Loucy (cell line): ENCODE measurements at regions not wholly inside any gene's neighbourhood (a gene's known extent, or its start where the extent isn't known, plus 50 kb on each side); places are given as distances from the start of the nearest gene placed in this dataset.

Experiments
- H2AFZ ChIP-seq: fragments of 200-600 bp; sonication (generic); 2 replicates; pipeline ENCODE4 v1.6.0; 2016; ENCODE audit warnings: antibody characterized with exemption, mild to moderate bottlenecking, low read length, moderate library complexity
- H3F3A ChIP-seq: fragments of 200-600 bp; 2 replicates; pipeline ENCODE4 v1.6.0; 2016; ENCODE audit warnings: antibody characterized with exemption, low read depth, mild to moderate bottlenecking
- H3K27me3 ChIP-seq: fragments of 200-600 bp; sonication (generic); 2 replicates; pipeline ENCODE4 v1.6.1; 2014; ENCODE audit warnings: low read length, mild to moderate bottlenecking; ENCODE audit not compliant: insufficient read depth, poor library complexity, severe bottlenecking
- H3K36me3 ChIP-seq: fragments of 200-600 bp; sonication (generic); 2 replicates; pipeline ENCODE4 v1.6.1; 2016; ENCODE audit warnings: low read length; ENCODE audit not compliant: insufficient read depth
- H3K4me1 ChIP-seq: fragments of 200-600 bp; sonication (generic); 2 replicates; pipeline ENCODE4 v1.5.1; 2014; ENCODE audit warnings: low read length, mild to moderate bottlenecking; ENCODE audit not compliant: insufficient read depth, poor library complexity, severe bottlenecking
- H3K4me2 ChIP-seq: fragments of 200-600 bp; sonication (generic); 2 replicates; pipeline ENCODE4 v1.6.0; 2014; ENCODE audit warnings: antibody characterized with exemption, low read length, low read depth, mild to moderate bottlenecking; ENCODE audit not compliant: poor library complexity, severe bottlenecking
- H3K4me3 ChIP-seq: fragments of 200-600 bp; sonication (generic); 2 replicates; pipeline ENCODE4 v1.5.1; 2014; ENCODE audit warnings: low read length, mild to moderate bottlenecking, mixed read lengths; ENCODE audit not compliant: poor library complexity, severe bottlenecking
- H3K79me2 ChIP-seq: fragments of 200-600 bp; sonication (generic); 2 replicates; pipeline ENCODE4 v1.6.1; 2014; ENCODE audit warnings: low read length; ENCODE audit not compliant: insufficient read depth
- H3K9ac ChIP-seq: fragments of 200-600 bp; sonication (generic); 2 replicates; pipeline ENCODE4 v1.6.0; 2014; ENCODE audit warnings: mild to moderate bottlenecking, low read depth, low read length, moderate library complexity; ENCODE audit not compliant: poor library complexity, severe bottlenecking
- H3K9me2 ChIP-seq: fragments of 200-600 bp; sonication (generic); replicated peaks from 2 replicates; pipeline ENCODE4 v1.6.1; 2016; ENCODE audit warnings: low read depth, low read length, mixed read lengths
- H3K9me3 ChIP-seq: fragments of 200-600 bp; sonication (generic); 2 replicates; pipeline ENCODE4 v1.6.1; 2014; ENCODE audit warnings: mild to moderate bottlenecking, antibody characterized with exemption, low read length, low read depth; ENCODE audit not compliant: insufficient read depth
- H4K20me1 ChIP-seq: fragments of 200-600 bp; sonication (generic); 2 replicates; pipeline ENCODE4 v1.6.0; 2014; ENCODE audit warnings: antibody characterized with exemption, low read length, mild to moderate bottlenecking; ENCODE audit not compliant: insufficient read depth, poor library complexity, severe bottlenecking
- EZH2phosphoT487 ChIP-seq: fragments of 200-600 bp; IDR thresholded peaks from 2 replicates; pipeline ENCODE4 v1.6.1; 2018; ENCODE audit warnings: antibody characterized with exemption, mild to moderate bottlenecking, moderate library complexity, borderline replicate concordance
- TF ChIP-seq, protein P1 (sequence below): fragments of 200-600 bp; sonication (generic); conservative IDR thresholded peaks from 2 replicates; pipeline ENCODE4 v1.5.1; 2014; ENCODE audit warnings: mild to moderate bottlenecking, antibody characterized with exemption, low read length

DNA sequence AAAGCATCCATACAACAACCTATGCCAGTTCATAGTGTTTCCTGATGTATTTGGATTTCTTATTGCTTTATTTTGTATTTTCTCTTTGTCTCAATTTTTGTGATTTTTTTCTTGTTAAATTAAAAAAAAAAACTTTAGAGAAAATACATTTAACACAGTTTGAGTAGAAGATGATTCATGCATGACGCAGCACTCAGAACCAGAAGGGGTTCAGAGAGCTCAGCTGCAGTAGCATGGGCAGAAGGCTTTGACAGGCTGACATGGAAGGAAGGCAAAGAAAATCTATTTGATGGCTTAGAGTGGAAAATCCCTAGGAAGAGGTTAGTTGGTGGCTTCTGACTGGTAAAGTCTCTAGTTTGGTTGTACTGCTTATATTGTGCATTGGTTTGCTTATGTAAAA, 207.2 kb upstream of the STXBP5 start:
- no peaks in the 10 kb centered on the region for H3F3A ChIP-seq
- H3K9me3 ChIP-seq, result no peaks in the 10 kb centered on the region
- no peak overlapping the region for H3K4me3 ChIP-seq
- no peaks in the 10 kb centered on the region for H4K20me1 ChIP-seq
- H2AFZ ChIP-seq, result no peak overlapping the region
- H3K4me2 ChIP-seq, result no peak overlapping the region
- H3K9me2 ChIP-seq, result no peaks in the 10 kb centered on the region
- H3K9ac ChIP-seq, result no peak overlapping the region
- no peaks in the 10 kb centered on the region for H3K4me1 ChIP-seq
- H3K36me3 ChIP-seq, result no peaks in the 10 kb centered on the region
- TF ChIP-seq EZH2phosphoT487, result no peak
- TF ChIP-seq, protein P1, sequence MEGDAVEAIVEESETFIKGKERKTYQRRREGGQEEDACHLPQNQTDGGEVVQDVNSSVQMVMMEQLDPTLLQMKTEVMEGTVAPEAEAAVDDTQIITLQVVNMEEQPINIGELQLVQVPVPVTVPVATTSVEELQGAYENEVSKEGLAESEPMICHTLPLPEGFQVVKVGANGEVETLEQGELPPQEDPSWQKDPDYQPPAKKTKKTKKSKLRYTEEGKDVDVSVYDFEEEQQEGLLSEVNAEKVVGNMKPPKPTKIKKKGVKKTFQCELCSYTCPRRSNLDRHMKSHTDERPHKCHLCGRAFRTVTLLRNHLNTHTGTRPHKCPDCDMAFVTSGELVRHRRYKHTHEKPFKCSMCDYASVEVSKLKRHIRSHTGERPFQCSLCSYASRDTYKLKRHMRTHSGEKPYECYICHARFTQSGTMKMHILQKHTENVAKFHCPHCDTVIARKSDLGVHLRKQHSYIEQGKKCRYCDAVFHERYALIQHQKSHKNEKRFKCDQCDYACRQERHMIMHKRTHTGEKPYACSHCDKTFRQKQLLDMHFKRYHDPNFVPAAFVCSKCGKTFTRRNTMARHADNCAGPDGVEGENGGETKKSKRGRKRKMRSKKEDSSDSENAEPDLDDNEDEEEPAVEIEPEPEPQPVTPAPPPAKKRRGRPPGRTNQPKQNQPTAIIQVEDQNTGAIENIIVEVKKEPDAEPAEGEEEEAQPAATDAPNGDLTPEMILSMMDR, result no peak
- no peaks in the 10 kb centered on the region for H3K27me3 ChIP-seq
- H3K79me2 ChIP-seq, result no peaks in the 10 kb centered on the region

DNA sequence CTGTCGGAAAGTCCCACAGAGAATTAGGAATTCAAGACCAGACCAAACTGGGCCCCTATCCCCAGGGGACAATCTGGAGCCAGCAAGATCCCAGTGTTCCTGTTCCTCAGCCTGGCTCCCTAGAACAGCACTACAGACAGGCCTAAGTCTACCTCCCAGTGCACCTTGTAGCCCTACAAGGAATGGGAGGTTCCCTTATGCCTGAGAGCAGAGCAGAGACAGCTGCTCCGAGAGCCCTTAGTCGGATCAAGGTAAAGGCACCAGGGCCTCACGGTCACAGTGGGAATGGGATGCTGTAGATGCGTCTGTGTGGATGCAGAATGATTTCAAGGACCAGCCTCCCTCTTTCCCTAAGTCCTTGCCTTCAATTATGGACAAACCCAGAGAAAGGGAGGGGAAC, 204.5 kb upstream of the STXBP5 start:
- Histone ChIP-seq H2AFZ (no peak overlapping the region), H3K4me3 (no peak overlapping the region), H3K9me2 (no peaks in the 10 kb centered on the region), H3K36me3 (no peaks in the 10 kb centered on the region), H3K9me3 (no peaks in the 10 kb centered on the region), H3K27me3 (no peaks in the 10 kb centered on the region), H3F3A (no peaks in the 10 kb centered on the region), H4K20me1 (no peaks in the 10 kb centered on the region), H3K4me2 (no peak overlapping the region), H3K9ac (no peak overlapping the region), H3K79me2 (no peaks in the 10 kb centered on the region), H3K4me1 (no peaks in the 10 kb centered on the region)
- TF ChIP-seq, protein P1, result no peak
- TF ChIP-seq EZH2phosphoT487, result no peak

DNA sequence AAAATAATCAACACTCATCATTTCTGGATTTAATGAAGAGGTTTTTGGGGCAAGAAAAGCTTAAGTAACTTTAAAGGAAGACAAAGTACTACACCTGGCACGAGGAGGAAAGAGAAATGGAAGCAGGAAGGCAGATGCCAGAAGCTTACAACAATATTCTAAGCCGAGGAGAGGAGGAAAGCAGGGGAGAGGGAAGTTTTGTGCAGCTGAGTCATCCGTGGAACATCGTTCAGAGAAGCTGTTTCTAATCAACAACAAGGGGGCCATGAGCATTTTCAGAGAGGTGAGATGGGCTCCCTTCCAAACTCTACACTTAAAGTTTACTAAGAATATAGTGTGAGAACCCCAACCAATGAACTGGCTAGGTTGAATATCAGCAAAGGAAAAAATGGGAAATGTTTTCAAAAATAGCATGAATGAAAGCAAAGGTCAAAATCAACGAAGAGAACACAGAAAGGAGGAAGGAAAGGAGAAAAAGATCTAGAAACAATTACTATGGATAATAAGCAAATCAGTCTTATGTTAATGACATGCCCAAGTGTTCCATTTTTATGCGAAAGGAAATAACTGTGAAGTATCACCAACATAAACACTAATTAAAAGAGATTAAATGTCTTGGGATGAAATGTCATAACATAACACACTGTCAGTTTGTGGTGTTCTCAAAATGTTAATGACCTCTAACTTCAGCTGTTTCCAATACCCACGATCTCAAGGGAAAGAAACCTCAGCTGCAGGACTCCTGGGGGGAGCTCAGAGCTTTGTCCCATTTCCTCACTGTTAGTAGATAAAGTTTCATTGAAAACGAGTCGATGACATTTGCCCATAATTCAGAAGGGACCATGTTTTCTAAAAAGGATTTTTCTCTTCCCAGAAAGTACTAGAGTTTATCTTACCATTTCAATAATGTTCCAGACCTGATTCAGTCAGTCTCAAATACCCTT, 203.4 kb upstream of the STXBP5 start:
- H3K4me1 ChIP-seq, result no peaks in the 10 kb centered on the region
- no peaks in the 10 kb centered on the region for H3K27me3 ChIP-seq
- H3K9me3 ChIP-seq, result no peaks in the 10 kb centered on the region
- no peak overlapping the region for H3K4me2 ChIP-seq
- no peaks in the 10 kb centered on the region for H3K79me2 ChIP-seq
- H3K36me3 ChIP-seq, result no peaks in the 10 kb centered on the region
- no peaks in the 10 kb centered on the region for H3K9me2 ChIP-seq
- H3K4me3 ChIP-seq, result no peak overlapping the region
- TF ChIP-seq, protein P1, result no peak
- no peak overlapping the region for H3K9ac ChIP-seq
- no peaks in the 10 kb centered on the region for H3F3A ChIP-seq
- no peak overlapping the region for H2AFZ ChIP-seq
- no peaks in the 10 kb centered on the region for H4K20me1 ChIP-seq
